Ovary (tissue), 7 donors: ENCODE measurements at regions not wholly inside any gene's neighbourhood (a gene's known extent, or its start where the extent isn't known, plus 50 kb on each side); places are given as distances from the start of the nearest gene placed in this dataset.

Experiments
- DNase-seq, 5 donors: peaks; one replicate each; pipeline ENCODE4 v3.0.0-alpha.2; 2019 to 2020
- H3K27ac ChIP-seq, 2 donors: fragments of 200-600 bp; one replicate each; pipeline versions ENCODE4 v1.5.1 to v1.8.0; 2019 to 2022
- H3K27me3 ChIP-seq: fragments of 200-600 bp; one replicate; pipeline ENCODE4 v1.8.0; 2022
- H3K36me3 ChIP-seq: fragments of 200-600 bp; sonication (generic); one replicate; pipeline ENCODE4 v1.5.1; 2019
- H3K4me1 ChIP-seq: one replicate; pipeline ENCODE4 v1.8.1; 2013; ENCODE audit warnings: mild to moderate bottlenecking, moderate library complexity; ENCODE audit not compliant: insufficient read depth
- H3K4me3 ChIP-seq: fragments of 200-600 bp; sonication (generic); one replicate; pipeline ENCODE4 v1.5.1; 2017
- H3K9me3 ChIP-seq, 2 donors: fragments of 200-600 bp in 1 of 2; sonication (generic) in 1 of 2; one replicate each; pipeline versions ENCODE4 v1.5.1 to v1.8.1; 2013 to 2019; ENCODE audit warnings: mild to moderate bottlenecking in 1 of 2, moderate library complexity in 1 of 2
- EP300 ChIP-seq: sonication (generic); formaldehyde crosslinking; IDR thresholded peaks from one replicate; pipeline ENCODE4 v1.6.1; 2017; ENCODE audit warnings: antibody characterized with exemption
- POLR2A ChIP-seq: fragments of 450-650 bp; IDR thresholded peaks from one replicate; pipeline ENCODE4 v1.6.1; 2017; ENCODE audit warnings: antibody characterized with exemption, mild to moderate bottlenecking, moderate library complexity
- WGBS, 3 donors: extraction: QIAGEN DNeasy Blood & Tissue Kit in 1 of 3; methylation state at CpG; one replicate each; pipeline versions ENCODE4 v1.1.5 to v1.1.7; 2013 to 2017; 5-methylcytosine and 5-hydroxymethylcytosine counted together
- intact Hi-C, 4 donors: fragments of 100-400 bp; cut with DNase I; formaldehyde crosslinking; loops; one replicate each; pipeline versions ENCODE4 v1.11.0 to v1.15.1; 2022 to 2023
- TF ChIP-seq, protein P1 (sequence below), 3 donors: fragments of 450-650 bp in 2 of 3; fragments of 200-600 bp in 1 of 3; IDR thresholded peaks; one replicate each; pipeline versions ENCODE4 v1.5.1 to v1.8.0; 2016 to 2022; ENCODE audit warnings: antibody characterized with exemption in 3 of 3, mild to moderate bottlenecking in 1 of 3
- donor health status: DM: no; HTN: no; CAD: no; lungs with moderate emphysema.
- donor health status: DM: no; HTN: no; CAD: no.
- donor health status: Bipolar disorder and iron deficiency.
- donor health status: DM: no; HTN: no; CAD: no.
- donor health status: DM: yes; HTN: yes; CAD: no.

DNA sequence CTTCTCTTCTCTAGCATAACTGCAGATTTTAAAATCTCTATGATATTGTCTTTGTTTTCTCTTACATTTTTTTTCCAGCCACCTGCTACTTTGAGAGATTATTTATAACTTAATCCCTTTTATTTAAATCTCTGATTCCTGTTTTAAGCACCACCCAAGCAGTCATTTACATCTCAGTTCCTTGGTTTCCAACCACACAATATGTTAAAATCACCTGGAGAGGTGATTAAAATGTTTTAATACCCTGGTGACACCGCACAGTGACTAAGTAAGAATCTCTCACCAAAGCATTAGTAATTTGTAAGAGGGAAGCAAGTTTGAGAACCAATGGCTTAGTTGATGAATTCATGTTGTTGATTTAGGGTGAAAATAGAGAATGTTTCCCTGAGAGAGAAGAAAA, 849.8 kb downstream of the TMTC2 start:
- Histone ChIP-seq H3K27me3 (no peaks in the 10 kb centered on the region), H3K36me3 (no peaks in the 10 kb centered on the region), H3K4me3 (no peak overlapping the region), H3K27ac (no peak overlapping the region), H3K4me1 (no peaks in the 10 kb centered on the region), H3K9me3 (no peaks in the 10 kb centered on the region)
- TF ChIP-seq, protein P1, sequence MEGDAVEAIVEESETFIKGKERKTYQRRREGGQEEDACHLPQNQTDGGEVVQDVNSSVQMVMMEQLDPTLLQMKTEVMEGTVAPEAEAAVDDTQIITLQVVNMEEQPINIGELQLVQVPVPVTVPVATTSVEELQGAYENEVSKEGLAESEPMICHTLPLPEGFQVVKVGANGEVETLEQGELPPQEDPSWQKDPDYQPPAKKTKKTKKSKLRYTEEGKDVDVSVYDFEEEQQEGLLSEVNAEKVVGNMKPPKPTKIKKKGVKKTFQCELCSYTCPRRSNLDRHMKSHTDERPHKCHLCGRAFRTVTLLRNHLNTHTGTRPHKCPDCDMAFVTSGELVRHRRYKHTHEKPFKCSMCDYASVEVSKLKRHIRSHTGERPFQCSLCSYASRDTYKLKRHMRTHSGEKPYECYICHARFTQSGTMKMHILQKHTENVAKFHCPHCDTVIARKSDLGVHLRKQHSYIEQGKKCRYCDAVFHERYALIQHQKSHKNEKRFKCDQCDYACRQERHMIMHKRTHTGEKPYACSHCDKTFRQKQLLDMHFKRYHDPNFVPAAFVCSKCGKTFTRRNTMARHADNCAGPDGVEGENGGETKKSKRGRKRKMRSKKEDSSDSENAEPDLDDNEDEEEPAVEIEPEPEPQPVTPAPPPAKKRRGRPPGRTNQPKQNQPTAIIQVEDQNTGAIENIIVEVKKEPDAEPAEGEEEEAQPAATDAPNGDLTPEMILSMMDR (IDR thresholded peaks at IDR 0.05): no peak
- no peak for TF ChIP-seq POLR2A
- no peak for TF ChIP-seq EP300
- DNase-seq: no peak
- 92 to 100% (median 98%) methylated on average over 1 of the region's 1 CpG for WGBS, 3 donors
- intact Hi-C loops: no loop called here

DNA sequence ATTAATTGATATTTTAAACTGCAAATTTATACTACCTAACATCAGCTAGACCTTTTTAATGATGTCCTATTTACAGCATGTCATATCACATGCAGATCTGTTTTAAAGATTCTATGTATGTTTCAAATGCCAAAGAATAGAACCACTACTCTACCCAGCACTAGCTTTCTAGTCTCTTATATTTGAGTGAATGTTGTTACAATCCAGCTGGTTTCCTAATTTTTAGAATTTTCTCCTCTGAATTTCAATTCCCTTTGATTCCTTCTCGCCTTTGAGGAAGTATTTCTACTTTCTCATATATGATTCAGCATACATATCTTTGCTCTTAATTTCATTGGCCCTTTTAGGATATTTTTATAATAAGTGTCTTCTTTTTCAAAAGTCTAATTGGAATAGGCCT, 841.9 kb downstream of the TMTC2 start:
- H3K27me3 ChIP-seq: no peaks in the 10 kb centered on the region
- TF ChIP-seq EP300 (no peak), POLR2A (no peak)
- TF ChIP-seq, protein P1 (IDR thresholded peaks at IDR 0.05): no peak
- no peaks in the 10 kb centered on the region for H3K36me3 ChIP-seq
- DNase-seq: no peak
- intact Hi-C loops: no loop called here
- no peak overlapping the region for H3K4me3 ChIP-seq
- WGBS, 3 donors: 77 to 84% (median 82%) methylated on average over 1 of the region's 1 CpG
- no peaks in the 10 kb centered on the region for H3K4me1 ChIP-seq
- H3K9me3 ChIP-seq: no peaks in the 10 kb centered on the region
- H3K27ac ChIP-seq: no peak overlapping the region

DNA sequence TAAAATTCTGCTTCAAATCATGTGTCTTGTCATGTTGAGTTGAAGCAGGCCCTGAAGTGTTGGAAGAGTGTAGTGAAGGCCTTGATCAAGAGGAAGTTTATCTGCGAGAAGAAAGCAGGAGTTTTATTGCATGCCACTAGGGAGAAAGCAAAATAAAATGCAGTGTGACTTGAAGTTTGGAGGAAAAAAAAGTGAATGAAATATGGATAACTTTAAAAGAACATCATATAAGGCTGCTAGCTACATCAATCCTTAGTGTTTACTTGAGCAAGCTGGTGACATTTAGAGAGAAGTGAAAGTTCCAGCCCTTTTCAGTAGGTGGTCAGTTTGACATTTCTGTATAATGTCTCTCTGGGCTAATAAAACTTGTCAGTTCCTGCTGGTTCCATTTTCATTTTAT, 841.1 kb downstream of the TMTC2 start:
- H3K36me3 ChIP-seq: no peaks in the 10 kb centered on the region
- intact Hi-C loops: no loop called here
- no peaks in the 10 kb centered on the region for H3K4me1 ChIP-seq
- H3K27me3 ChIP-seq: no peaks in the 10 kb centered on the region
- H3K9me3 ChIP-seq: no peaks in the 10 kb centered on the region
- no peak overlapping the region for H3K4me3 ChIP-seq
- 24 to 35% (median 33%) methylated on average over 1 of the region's 1 CpG for WGBS, 3 donors
- TF ChIP-seq EP300 (no peak), POLR2A (no peak)
- TF ChIP-seq, protein P1 (IDR thresholded peaks at IDR 0.05): no peak
- DNase-seq: no peak
- H3K27ac ChIP-seq: no peak overlapping the region

DNA sequence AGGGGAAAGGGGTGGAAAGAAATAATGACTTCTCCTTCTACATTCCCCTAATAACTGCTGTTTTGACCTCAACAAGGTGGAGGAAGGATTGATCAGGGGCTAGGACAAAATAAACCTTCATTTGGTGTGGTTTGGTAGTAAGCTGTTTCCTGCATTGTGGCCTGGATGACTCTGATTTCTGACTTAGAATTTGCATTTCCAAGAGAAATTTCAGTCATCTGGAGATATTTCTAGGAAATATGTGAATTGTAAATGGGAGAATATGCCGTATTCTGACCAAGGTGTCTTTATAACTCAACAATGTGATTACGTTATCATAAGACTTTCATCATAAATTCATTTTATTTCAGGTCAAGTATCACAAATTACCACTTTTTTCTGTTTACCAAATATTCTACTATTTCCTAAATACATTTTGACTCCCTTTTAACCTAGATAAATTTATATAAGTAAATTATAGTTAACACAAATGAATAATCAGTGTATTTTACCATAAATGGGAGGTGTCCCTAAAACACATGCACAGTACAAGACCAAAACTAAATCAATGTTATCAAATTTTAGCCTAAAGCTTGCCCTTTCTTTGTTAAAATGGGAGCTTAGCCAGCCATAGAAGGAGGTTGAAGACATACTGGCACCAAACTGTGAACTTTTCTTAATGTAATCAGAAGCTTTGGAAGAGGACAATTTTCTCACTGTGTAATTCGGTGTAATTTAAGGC, 828.8 kb downstream of the TMTC2 start:
- Histone ChIP-seq H3K36me3 (no peaks in the 10 kb centered on the region), H3K4me3 (no peak overlapping the region), H3K9me3 (no peaks in the 10 kb centered on the region), H3K27me3 (no peaks in the 10 kb centered on the region), H3K4me1 (no peaks in the 10 kb centered on the region), H3K27ac (no peak overlapping the region)
- DNase-seq: no peak
- intact Hi-C loops: no loop called here
- TF ChIP-seq POLR2A (no peak), EP300 (no peak)
- TF ChIP-seq, protein P1 (IDR thresholded peaks at IDR 0.05): no peak
- WGBS, 3 donors: 89 to 95% (median 93%) methylated on average over 3 of the region's 3 CpGs
